Central memory CD4-positive, alpha-beta T cell (primary cell): ENCODE measurements at regions not wholly inside any gene's neighbourhood (a gene's known extent, or its start where the extent isn't known, plus 50 kb on each side); places are given as distances from the start of the nearest gene placed in this dataset.
"Not testable (repeated sequence)": the region's sequence is repeated elsewhere in the genome, so short reads cannot be mapped to it uniquely, and the experiment has no call there.

Experiments used
- DNase-seq: peaks from one replicate; pipeline ENCODE4 v3.0.0; 2022

- no peak for DNase-seq
Observed at GRCh38 chr1:192418552-192419285, 101.9 kb downstream of the RGS21 start.

GRCh38 chr1:192430644-192431043 is 113.9 kb downstream of the RGS21 start:
- DNase-seq, result no peak

- DNase-seq, result no peak
Observed at GRCh38 chr1:192435704-192436103, 118.9 kb downstream of the RGS21 start.

- DNase-seq, result no peak
Observed at GRCh38 chr1:192436441-192437078, 119.8 kb downstream of the RGS21 start.

- no peak for DNase-seq
Observed at GRCh38 chr1:192438737-192439136, 121.9 kb downstream of the RGS21 start.

- DNase-seq, result no peak
Observed at GRCh38 chr1:192439373-192440025, 122.7 kb downstream of the RGS21 start.

- DNase-seq, result no peak
Observed at GRCh38 chr1:192441492-192441891, 124.7 kb downstream of the RGS21 start.

GRCh38 chr1:192442736-192443135 is 125.9 kb downstream of the RGS21 start:
- DNase-seq, result no peak

GRCh38 chr1:192443616-192444015 is 126.8 kb downstream of the RGS21 start:
- DNase-seq, result no peak

- DNase-seq, result no peak
Observed at GRCh38 chr1:192445241-192445640, 128.4 kb downstream of the RGS21 start.

- DNase-seq, result peak; percentile 39
Observed at GRCh38 chr1:192445839-192446489, 129.2 kb downstream of the RGS21 start.

GRCh38 chr1:192448026-192448578 is 127.5 kb upstream of the RGS1 start:
- DNase-seq, result no peak

- DNase-seq, result no peak
Observed at GRCh38 chr1:192453360-192453992, 122.1 kb upstream of the RGS1 start.

GRCh38 chr1:192459467-192459866 is 116.1 kb upstream of the RGS1 start:
- DNase-seq, result no peak

- DNase-seq, result no peak
Observed at GRCh38 chr1:192461684-192462083, 113.9 kb upstream of the RGS1 start.

GRCh38 chr1:192462616-192463015 is 113.0 kb upstream of the RGS1 start:
- no peak for DNase-seq

GRCh38 chr1:192463661-192464060 is 111.9 kb upstream of the RGS1 start:
- DNase-seq, result no peak

- DNase-seq, result not testable (repeated sequence)
Observed at GRCh38 chr1:192465221-192465620, 110.4 kb upstream of the RGS1 start.

- peak; percentile 30 for DNase-seq
Observed at GRCh38 chr1:192474080-192474683, 101.4 kb upstream of the RGS1 start.

- no peak for DNase-seq
Observed at GRCh38 chr1:192475329-192475728, 100.2 kb upstream of the RGS1 start.

GRCh38 chr1:192475970-192476369 is 99.6 kb upstream of the RGS1 start:
- no peak for DNase-seq

- no peak for DNase-seq
Observed at GRCh38 chr1:192476802-192477298, 98.7 kb upstream of the RGS1 start.
